M059J (cell line): ENCODE measurements at regions not wholly inside any gene's neighbourhood (a gene's known extent, or its start where the extent isn't known, plus 50 kb on each side); places are given as distances from the start of the nearest gene placed in this dataset.
"Not testable (repeated sequence)": the region's sequence is repeated elsewhere in the genome, so short reads cannot be mapped to it uniquely, and the experiment has no call there.

Source experiments
- DNase-seq: peaks from one replicate; pipeline ENCODE4 v3.0.0-alpha.2; 2012; ENCODE audit warnings: low read depth

DNA sequence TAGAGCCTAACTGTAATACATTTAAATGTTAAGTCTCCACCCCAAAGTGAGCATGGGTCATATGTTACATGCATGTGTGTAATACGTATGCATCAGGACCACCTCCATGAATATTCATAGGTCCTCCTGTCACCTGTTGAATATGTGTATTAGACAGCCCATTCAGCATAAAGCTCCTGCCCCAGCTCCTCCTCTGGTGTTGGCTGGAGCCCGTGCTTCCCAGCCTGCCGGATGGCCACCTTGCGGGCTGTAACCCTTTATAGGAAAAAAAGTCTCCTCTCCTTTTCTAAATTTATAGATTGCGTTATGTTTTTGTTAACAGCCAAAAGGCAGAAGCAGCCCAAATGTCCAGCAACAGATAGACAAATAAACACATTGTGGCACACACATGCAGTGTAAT, 299.5 kb downstream of the MED10 start:
- DNase-seq: no peak

DNA sequence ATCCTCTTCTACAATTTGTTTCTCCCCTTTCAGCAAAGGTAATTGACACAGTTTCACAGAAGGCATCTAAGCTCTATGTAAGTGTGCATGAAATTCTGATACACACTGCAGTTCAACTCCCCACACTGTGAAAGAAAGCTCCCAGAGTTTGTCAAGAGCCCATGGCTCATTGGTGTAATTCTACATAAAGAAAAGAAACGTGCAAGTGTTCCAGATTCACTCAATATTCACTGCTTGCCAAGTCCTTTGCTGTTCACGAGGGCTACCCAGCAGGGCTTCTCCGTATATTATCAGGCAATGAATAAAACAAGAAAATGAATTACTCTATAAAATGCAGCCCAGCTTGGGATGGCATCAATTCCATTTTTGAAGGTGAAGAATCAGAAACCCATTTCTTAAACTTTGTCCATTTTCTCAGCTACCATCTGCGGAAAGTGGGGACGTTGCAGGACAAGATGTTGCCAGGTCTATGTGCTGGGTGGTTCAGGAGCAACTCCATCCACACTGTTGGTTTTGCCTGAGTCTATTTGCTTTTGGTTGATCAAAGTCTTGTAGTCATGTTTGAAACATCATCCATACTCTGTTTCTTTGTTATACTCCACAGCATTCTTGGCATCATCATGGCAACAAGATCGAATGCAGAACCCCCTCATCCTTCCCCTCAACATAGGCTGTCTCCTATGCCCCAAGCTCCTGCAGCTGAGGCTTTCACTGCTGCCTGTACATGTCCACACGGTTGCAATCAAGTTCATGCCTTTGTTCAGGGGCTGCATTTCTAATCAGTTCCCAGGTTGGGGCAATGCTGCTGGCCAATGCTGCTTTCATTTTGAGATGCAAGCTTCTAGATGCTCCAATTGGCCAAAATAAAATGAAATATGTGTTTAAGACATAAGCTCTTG, 301.8 kb downstream of the MED10 start:
- DNase-seq: no peak

DNA sequence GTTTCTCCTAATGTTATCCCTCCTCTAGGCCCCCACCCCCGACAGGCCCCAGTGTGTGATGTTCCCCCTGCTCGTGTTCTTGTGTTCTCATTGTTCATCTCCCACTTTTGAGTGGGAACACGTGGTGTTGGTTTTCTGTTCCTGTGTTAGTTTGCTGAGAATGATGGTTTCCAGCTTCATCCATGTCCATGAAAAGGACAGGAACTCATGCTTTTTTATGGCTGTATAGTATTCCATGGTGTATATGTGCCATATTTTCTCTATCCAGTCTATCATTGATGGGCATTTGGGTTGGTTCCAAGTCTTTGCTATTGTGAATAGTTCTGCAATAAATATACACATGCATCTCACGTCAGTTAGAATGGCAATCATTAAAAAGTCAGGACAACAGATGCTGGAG, 305.9 kb downstream of the MED10 start:
- DNase-seq: not testable (repeated sequence)

DNA sequence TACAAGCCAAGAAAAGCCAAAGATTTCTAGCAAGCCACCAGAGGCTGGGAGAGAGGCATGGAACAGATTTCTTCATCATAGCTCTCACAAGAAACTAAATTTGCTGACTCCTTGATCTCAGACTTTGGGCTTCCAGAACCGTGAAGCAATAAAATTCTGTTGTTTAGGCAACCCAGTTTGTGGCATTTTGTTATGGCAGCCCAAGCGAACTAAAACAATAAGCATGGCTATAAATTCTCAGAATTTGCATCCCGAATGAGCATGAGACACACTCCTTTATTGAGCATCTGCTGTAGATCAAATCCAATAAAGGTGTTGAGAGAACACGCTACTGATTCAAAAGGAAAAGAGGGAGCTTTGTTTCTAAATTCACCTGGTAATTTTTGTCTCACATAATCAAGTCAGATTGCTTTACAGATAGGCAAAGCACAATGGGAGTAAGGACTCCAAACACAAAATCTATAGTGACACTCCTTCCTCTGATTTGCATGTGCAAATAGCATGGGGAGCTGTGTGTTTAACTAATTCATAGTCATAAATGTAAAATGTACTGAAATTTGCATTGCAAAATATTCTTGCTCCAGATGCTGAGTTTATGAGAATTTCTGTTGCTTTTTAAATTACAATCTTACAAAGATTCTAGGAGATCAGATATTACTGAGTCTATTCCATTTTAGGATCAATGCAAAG, 308.7 kb downstream of the MED10 start:
- no peak for DNase-seq

DNA sequence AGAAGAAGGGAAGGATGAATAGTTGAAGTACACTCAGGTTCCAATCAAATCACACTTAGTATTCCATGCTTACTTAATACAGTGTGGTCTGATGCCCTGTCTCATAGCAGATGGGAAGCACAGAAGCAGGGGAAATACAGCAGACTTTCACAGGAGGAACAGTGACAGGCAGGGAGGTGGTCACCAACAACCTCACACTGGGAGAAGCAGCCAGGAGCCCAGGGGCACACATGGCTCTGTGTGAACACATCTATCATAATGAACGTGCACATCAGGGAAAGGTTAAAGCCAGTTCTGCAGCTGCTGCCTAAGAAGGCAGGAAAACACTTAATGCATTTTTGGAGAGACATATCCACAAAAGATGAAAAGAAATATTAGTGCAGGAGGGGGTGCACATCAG, 312.3 kb downstream of the MED10 start:
- no peak for DNase-seq

DNA sequence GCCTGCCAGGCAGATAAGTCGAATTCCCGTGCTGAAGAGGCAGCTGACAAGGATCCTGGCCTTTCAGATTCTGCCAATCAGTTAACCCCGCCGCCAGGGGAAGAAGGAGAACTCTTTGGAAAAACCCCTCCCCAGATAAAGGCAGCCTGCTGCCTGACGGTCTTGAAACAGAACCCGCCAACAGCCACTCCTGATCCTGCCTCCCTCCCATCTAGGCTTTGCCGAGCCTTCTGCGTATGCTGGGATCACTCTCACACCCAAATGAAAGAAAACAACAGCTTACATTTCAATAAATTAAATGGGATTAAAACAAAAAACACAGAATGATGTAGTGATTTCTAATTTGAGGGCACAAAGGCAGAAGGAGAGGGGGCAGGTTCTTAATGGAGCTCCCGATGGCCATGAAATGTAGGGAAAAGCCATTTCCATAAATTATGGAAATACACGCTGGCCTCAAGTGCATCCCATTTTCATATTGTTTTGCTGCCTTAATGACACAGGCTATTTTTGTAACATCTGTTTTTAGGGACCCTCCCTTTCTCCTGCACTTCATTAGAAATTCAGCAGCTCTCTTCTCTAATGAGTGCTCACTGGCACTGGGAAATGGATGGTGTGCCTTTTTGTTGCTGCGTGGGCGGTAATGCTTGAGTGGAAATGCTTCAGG, 319.1 kb downstream of the MED10 start:
- no peak for DNase-seq

DNA sequence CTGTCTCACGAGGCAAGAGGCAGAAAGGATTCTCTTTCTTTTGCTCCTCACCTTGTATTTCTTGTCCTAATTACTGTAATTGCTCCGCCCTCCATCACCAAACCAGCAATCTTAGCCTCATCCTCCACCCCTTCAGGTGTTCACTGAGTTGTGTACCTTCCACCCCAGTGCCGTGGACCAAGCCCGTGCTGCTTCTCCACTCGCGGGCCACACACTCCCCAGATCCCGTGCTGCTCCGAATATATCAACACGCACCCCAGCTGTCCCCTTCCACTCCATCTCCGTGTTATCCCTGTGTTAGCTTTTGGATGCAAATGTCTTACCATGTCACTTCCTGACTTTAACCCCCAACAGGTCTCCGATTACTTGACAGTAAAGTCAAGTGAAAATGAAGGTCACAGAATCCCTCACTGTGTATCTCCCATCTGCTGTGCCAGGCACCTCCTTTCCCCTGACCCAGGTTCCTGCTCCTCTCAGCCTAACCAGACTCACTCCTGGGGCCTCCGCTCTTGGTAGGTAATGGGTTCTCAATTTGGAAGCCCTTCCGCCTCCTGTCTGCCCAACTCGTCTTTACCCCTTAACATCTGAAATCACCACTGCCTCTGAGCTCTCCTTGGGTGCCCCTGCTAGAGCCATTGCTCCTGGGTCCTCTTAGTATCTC, 320.2 kb downstream of the MED10 start:
- no peak for DNase-seq

DNA sequence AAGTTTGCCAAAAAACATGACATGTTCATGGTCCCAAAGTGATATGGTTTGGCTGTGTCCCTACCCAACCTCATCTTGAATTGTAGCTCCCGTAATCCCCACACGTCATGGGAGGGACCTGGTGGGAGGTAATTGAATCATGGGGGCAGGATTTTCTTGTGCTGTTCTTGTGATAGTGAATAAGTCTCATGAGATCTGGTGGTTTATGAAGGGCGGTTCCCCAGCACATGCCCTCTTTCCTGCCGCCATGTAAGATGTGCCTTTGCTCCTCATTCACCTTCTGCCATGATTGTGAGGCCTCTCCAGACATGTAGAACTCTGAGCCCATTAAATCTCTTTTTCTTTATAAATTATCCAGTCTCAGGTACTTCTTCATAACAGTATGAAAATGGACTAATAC, 322.1 kb downstream of the MED10 start:
- DNase-seq: no peak

DNA sequence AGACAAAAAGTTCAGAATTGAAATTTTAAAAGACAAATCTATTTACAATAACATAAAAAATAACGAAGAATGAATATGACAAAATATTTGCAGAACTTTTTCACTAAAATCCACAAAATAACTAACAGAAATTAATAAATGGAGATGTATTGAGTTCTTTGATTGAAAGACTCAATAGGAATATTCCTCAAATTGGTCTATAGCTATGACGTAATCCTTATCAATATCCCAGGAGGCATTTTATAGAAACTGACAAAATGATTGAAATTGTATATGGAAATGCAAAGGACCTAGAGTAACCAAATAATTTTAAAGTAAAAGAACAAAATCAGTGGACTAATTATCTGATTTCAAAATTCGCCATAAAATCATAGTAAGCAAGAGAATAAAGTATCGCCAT, 328.7 kb downstream of the MED10 start:
- no peak for DNase-seq

DNA sequence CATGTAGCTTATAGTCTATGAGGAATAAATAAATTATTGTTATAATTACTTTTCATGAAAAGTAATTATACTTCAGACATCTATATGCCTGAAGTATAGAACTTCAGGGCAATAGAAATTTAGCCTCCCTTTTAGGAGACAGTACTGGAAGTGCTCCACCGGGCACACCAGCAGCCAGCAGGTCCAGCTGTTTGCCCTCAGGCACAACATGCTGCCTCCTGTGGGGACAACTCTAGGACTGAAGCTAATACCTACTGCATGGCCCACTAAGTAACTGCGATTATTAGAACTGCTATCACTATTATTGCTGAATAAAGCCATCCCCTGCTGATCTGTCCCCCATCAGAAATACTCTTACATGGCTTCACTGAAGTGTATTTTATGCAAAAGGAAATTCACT, 329.6 kb downstream of the MED10 start:
- no peak for DNase-seq

DNA sequence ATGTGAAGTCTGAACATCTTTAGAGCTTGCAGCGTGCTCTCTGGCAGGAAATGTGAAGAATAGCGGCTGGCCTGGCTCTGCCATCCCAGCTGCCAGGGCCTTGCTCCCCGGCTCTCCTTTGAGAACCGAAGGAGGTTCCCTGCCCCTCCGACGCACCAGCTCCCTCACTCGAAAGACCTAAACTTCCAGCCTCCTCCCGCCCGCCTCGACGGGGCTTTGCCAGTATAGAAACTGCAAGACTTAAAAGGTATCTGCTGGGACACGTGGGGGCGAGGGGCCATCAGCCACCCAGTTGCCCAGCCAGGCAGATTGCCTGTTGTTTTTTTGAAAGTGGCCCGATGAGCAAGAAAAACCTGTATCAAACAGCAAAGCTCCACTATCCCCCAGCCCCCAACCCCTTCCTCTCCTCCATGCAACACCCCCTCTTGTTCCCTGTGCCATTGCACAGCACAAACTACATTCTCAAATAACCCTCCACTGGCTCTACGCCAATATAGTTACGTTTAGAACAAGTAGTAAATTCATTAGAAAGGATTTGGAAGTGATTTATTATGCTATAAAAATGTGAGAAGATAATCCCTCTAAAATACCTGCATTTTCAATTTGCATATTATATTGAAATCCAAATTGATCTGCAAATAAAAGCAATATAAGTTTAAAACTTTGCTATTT, 331.9 kb downstream of the MED10 start:
- DNase-seq: no peak

DNA sequence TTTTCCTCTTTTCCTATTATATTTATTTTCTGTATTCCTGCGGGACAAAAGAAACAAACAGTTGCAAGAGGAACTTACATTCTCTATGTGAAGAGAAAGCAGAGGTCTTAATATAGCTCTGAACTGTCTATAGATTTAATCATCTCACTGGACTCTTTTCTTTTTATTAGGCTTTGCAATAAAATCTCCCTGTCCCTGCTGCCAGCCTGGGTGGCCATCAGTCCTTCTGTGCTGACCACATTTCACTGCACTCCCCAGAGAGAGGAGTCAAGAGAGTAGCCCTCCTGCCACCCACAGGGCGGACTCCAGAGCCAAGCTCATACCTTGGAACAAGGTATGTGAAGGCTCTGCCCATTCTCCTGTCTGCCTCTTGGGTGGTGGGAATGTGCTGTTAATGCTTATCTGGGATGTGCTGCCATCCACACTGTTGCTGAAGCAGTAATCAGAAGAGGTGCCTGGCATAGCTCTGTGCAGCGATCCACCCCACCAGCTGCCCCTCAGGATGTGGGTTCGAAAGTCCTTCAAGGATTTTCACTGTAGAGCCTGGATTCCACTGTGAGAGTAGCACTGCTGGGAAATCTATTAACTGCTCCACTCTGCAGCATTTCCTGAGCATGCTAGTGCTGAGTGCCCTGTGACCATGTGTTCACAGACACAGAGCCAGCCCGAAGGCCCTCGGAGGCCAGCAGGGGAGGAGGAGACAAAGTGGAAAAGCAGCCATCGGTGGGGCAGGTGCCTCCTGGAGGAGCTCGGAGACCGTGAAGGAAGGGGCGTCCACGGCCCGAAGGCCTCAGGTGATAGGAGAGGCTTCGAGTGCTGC, 334.6 kb downstream of the MED10 start:
- DNase-seq: no peak

DNA sequence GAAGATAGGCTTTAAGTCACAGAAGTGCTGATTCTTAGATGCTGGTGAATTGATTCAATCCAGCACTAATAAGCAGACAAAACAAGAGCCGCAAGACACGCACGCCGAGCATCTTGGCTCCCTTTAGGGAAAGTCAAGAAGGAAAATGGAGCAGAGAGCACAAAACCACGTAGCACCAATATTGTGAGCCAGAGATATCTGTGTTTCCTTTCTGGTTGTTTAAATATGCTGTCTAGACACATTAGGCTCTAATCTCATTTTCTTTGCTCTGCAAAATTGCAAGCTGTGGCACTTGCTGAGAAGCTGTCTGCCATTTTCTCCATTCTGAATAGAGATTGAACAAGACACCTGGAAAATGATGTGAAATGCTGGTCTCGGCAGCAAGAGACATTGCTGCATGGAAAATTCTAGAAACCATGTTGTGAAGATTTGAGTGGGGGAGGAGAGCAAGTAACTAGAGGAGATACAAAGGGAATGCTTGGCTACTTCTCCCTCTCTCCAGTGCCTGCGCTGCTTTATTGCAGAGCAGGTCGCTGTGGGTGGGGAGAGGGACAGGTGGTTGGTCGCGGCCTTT, 336.3 kb downstream of the MED10 start:
- DNase-seq: no peak

DNA sequence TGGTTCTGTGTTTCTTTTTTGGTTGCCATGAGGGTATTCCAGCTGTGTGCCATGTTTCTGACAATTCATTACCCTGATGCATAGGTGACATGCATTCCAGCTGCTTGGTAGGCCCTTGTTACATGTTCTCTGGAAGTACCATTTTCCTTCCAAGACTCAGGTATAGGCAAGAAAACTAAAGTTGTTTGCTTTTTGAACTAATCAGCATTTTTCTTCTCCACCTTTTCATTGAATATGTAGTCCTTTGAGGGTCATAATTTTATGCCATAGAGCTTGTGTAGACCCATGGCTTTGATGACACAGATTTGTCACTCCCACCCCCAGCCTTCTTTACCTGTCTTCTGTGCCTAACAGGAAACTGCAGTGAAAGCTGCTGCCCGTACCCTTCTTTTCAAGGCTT, 339.2 kb downstream of the MED10 start:
- DNase-seq: no peak

DNA sequence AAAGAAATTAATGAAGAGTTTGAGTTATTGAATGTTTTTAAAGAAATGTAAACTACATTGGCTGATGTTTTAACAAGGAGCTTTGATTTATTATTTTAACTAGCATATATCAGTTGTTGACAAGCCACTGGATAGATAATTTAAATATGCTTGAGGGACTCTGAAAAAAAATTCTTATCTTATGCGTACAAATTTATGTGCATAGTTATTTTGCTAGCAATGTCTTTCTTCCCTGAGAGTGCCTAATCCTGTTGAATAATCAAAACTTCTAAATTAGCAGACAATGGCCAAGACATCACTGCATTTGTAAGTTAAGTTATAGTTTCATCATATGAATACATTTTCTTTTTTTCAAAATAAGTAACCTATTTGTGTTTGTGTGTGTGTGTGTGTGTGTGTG, 342.3 kb downstream of the MED10 start:
- DNase-seq: no peak

DNA sequence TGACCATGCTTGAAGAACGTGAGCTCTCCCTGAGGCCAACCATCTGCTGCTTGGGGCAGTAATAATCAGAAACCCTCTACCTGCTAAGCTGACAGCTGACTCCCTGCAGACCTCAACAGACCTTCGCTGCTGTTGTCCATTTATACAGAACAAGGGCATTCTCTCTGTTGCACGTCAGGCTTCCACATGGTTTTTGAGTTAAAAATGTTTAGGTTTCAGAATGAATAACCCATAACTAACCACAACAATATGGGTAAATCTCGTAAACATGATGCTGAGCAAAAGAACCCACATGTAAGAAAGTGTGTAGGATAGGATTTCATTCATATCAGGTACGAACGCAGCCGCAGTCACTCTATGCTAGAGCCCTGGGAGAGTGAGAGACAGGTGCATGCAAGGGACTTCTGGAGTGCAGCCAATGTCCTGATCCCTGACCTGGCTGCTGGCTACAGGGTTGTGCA, 348.5 kb downstream of the MED10 start:
- no peak for DNase-seq

DNA sequence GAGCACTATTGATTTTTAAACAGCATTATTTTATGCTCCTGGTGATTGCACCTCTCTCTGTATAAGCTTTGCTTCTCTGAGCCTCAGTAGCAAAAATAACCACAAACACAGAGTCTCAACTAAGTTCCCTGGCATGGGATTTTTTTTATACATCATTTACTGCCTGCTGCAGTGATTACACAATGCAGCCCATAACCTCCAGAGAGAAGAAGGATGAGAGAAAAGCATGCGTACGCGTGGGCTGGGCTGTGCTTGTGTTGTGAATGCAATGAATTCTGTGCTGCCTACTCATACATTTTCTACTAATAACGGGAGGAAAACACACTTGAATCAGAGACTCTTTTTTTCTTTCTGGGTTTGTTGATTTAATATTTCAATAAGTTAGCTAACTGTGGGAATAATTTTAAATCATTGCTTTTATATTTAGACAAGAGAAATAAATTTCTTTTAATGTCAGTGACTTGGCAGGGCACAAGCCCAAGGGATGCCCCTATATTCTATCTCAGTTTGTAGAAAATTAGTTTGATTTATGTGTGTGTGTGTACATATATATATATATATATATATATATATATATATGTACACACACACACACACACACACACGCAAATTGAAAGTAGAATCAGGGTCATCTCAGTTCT, 351.5 kb downstream of the MED10 start:
- DNase-seq: no peak

DNA sequence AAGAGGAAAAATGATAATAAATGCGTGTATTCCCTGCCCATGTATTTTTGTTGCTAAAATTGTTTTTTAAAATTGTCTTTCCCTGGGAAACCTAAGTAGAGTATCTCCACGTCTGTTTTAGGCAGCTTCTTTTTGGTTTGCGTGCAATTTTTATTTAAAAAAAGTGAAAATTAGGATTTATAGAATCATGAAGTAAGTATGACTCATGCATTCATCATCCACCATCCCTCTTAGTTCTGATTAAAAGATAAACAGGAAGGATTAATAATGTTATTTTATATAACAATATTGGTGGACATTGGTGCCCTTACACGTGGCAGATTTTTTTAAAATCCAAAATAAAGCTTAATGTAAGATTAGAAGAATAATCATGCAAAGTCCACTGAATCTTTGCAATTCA, 358.7 kb downstream of the MED10 start:
- no peak for DNase-seq

DNA sequence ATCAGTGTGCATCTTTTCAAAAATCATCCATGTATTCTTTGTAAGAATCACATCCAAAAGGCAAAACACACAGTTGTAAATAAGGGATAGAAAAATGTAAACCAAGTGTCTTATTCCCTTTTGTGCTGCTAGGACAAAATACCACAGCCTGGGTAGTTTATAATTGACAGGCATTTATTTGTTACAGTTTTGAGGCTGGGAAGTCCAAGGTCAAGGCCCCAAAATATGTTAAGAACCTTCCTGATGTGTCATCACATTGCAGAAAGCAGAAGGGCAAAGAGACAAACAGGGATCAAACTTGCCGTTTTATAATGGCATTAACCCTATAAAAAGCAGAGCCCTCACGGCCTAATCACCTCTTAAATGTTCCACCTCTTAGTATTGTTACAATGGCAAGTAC, 364.8 kb downstream of the MED10 start:
- no peak for DNase-seq

DNA sequence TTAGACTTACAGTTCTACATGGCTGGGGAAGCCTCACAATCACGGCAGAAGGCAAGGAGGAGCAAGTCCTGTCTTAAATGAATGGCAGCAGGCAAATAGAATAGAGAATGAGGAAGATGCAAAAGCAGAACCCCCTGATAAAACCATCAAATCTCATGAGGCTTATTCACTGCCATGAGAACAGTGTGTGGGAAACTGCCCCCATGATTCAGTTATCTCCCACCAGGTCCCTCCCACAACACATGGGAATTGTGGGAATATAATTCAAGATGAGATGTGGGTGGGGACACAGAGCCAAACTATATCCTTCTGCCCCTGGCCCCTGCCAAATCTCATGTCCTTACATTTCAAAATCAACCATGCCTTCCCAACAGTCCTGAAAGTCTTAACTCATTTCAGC, 367.1 kb downstream of the MED10 start:
- DNase-seq: no peak
